Esophagus squamous epithelium (tissue), 5 donors: ENCODE measurements at regions not wholly inside any gene's neighbourhood (a gene's known extent, or its start where the extent isn't known, plus 50 kb on each side); places are given as distances from the start of the nearest gene placed in this dataset.

ENCODE experiments used
- DNase-seq: peaks from one replicate; lab custom pipeline; 2025; lab: John Stamatoyannopoulos, UW
- H3K27ac ChIP-seq, 4 donors: fragments of 200-600 bp; sonication (generic); one replicate each; pipeline ENCODE4 v1.5.1; 2016 to 2019; ENCODE audit warnings: mild to moderate bottlenecking in 1 of 4
- H3K27me3 ChIP-seq, 4 donors: fragments of 200-600 bp; sonication (generic); 1 replicate in 3 of 4; 2 replicates in 1 of 4; pipeline versions ENCODE4 v1.5.1 to v1.6.0; 2017 to 2021; ENCODE audit warnings: antibody characterized with exemption in 1 of 4
- H3K36me3 ChIP-seq, 3 donors: fragments of 200-600 bp; sonication (generic); one replicate each; pipeline ENCODE4 v1.5.1; 2016 to 2019
- H3K4me1 ChIP-seq, 3 donors: fragments of 200-600 bp; sonication (generic); one replicate each; pipeline ENCODE4 v1.5.1; 2017 to 2019
- H3K4me3 ChIP-seq, 4 donors: fragments of 200-600 bp; sonication (generic); 1 replicate in 3 of 4; 2 replicates in 1 of 4; pipeline ENCODE4 v1.5.1; 2016 to 2019; ENCODE audit warnings: mild to moderate bottlenecking in 2 of 4, moderate library complexity in 1 of 4
- H3K9me3 ChIP-seq, 3 donors: fragments of 200-600 bp; sonication (generic); one replicate each; pipeline ENCODE4 v1.5.1; 2016 to 2019
- CTCF ChIP-seq, 6 experiments: fragments of 450-650 bp in 4 of 6; fragments of 200-600 bp in 2 of 6; sonication (generic) in 2 of 6; IDR thresholded peaks; one replicate each; pipeline ENCODE4 v1.5.1; 2016 to 2019; ENCODE audit warnings: antibody characterized with exemption in 6 of 6, mild to moderate bottlenecking in 4 of 6, moderate library complexity in 4 of 6
- POLR2A ChIP-seq, 4 donors: fragments of 450-650 bp; IDR thresholded peaks; one replicate each; pipeline ENCODE4 v1.6.1; 2017; ENCODE audit warnings: antibody characterized with exemption in 4 of 4, mild to moderate bottlenecking in 4 of 4, moderate library complexity in 3 of 4
- WGBS, 2 donors: methylation state at CpG; one replicate each; pipeline ENCODE4 v1.1.5; 2018; 5-methylcytosine and 5-hydroxymethylcytosine counted together
- intact Hi-C: fragments of 100-400 bp; cut with DNase I; formaldehyde crosslinking; loops from one replicate; pipeline ENCODE4 v1.15.0; 2022
- donor health status: DM: yes; HTN: yes; CAD: no.

DNA sequence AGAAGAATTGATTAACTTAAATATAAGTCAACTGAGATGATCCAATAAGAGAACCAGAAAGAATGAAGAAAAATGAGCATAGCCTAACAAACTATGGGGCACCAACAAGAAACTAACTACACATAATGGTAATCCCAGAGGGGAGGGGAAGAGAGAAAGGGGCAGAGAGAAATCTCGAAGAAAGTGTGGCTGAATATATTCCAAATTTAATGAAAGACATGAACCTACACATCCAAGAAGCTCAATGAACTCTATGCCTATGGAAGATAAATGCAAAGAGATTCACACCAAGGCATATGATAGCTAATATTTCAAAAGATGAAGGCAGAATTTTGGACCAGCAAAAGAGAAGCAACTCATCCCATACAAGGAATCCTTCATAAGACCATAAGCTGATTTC is 649.2 kb downstream of the ZEB2 start:
- H3K4me3 ChIP-seq: no peak overlapping the region
- no peaks in the 10 kb centered on the region for H3K36me3 ChIP-seq
- whole genome bisulfite sequencing, 2 donors: 74 to 76% methylated on average over 1 of the region's 1 CpG
- intact Hi-C loops: no loop called here
- TF ChIP-seq CTCF (IDR thresholded peaks at IDR 0.05) (no peak), POLR2A (IDR thresholded peaks at IDR 0.05) (no peak)
- no peaks in the 10 kb centered on the region for H3K9me3 ChIP-seq
- H3K27ac ChIP-seq: no peak overlapping the region
- no peak for DNase-seq
- H3K4me1 ChIP-seq: no peaks in the 10 kb centered on the region
- H3K27me3 ChIP-seq: no peaks in the 10 kb centered on the region

- Histone ChIP-seq H3K4me1 (no peaks in the 10 kb centered on the region), H3K27me3 (no peaks in the 10 kb centered on the region), H3K36me3 (no peaks in the 10 kb centered on the region), H3K9me3 (no peaks in the 10 kb centered on the region), H3K27ac (no peak overlapping the region), H3K4me3 (no peak overlapping the region)
- DNase-seq: no peak
- no peak for TF ChIP-seq CTCF (IDR thresholded peaks at IDR 0.05)
- no peak for TF ChIP-seq POLR2A (IDR thresholded peaks at IDR 0.05)
- intact Hi-C loops: no loop called here
Observed at GRCh38 chr2:143856978-143857377, 662.9 kb downstream of the ZEB2 start.

DNA sequence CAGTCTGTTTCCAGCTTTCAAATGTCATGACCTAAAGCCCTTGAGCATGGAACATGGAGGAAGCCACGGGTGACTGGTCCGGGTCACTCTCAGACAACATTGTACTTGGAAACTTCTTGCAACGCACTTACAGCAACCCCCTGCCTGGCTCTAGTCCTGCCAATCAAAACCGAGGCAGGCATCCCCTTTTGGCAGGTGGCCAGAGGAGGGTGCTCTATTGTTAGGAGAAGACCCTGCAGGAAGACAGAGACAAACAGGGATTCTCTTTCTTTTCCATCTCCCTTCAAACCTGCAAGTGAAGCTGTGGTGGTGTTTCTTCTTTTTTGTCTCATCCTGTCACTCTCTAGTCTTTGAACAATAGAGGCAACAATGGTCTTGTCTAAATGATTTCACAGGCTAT is 667.2 kb downstream of the ZEB2 start:
- 38 to 54% methylated on average over 1 to 4 of the region's 4 CpGs for WGBS, 2 donors
- no peaks in the 10 kb centered on the region for H3K4me1 ChIP-seq
- no peak for DNase-seq
- H3K27ac ChIP-seq: no peak overlapping the region
- no peaks in the 10 kb centered on the region for H3K27me3 ChIP-seq
- intact Hi-C loops: no loop called here
- TF ChIP-seq POLR2A (IDR thresholded peaks at IDR 0.05) (no peak), CTCF (IDR thresholded peaks at IDR 0.05) (no peak)
- no peaks in the 10 kb centered on the region for H3K9me3 ChIP-seq
- no peaks in the 10 kb centered on the region for H3K36me3 ChIP-seq
- no peak overlapping the region for H3K4me3 ChIP-seq

- no peak for DNase-seq
- Histone ChIP-seq H3K4me3 (no peak overlapping the region), H3K27ac (no peak overlapping the region), H3K27me3 (no peaks in the 10 kb centered on the region), H3K9me3 (no peaks in the 10 kb centered on the region), H3K4me1 (no peaks in the 10 kb centered on the region), H3K36me3 (no peaks in the 10 kb centered on the region)
- intact Hi-C loops: no loop called here
- WGBS, 2 donors: 79 to 86% methylated on average over 3 of the region's 3 CpGs
- TF ChIP-seq CTCF (IDR thresholded peaks at IDR 0.05) (no peak), POLR2A (IDR thresholded peaks at IDR 0.05) (no peak)
Observed at GRCh38 chr2:143850084-143850483, 669.8 kb downstream of the ZEB2 start.

DNA sequence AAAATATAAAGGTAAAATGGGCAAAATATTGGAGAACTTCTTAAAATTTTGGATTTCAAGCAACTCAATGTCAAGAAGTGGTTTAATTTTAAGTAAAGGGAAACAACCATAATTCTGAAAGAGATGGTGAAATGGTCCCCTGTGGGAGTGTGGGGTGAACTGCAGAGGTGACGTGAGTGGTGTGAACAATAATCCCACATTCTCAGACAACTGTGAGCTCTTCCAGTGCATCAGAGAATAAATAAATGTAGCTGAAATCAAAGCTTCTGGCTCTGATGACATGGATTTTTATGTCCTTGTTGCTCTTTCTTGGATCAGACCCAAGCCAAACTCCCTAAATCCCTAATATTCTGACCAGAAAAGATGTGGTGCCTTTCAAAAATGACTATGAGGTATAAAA is 672.7 kb downstream of the ZEB2 start:
- no peak for TF ChIP-seq POLR2A (IDR thresholded peaks at IDR 0.05)
- 81 to 83% methylated on average over 1 of the region's 1 CpG for whole genome bisulfite sequencing, 2 donors

DNA sequence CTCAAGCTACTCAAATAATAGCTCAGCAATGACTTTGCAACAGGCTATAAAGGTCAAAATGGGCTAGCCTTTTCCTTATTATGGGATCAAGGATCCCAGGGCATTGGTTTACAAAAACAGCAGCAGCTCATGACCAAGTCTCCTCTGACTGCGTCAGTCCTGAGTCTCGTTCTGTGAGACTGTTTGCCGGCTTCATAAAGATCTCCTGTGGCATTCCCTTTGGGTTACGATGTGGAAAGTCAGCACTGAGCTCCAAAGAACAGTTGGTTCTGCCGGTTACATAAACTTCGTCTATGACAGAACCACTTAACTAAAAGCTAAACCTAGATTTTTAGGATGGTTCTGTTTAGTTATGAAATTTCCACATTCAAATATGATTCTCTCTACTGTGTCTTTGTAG is 674.9 kb downstream of the ZEB2 start:
- Histone ChIP-seq H3K4me1 (no peaks in the 10 kb centered on the region), H3K4me3 (no peak overlapping the region), H3K9me3 (no peaks in the 10 kb centered on the region), H3K36me3 (no peaks in the 10 kb centered on the region), H3K27me3 (no peaks in the 10 kb centered on the region), H3K27ac (no peak overlapping the region)
- DNase-seq: no peak
- WGBS, 2 donors: 87 to 92% methylated on average over 6 of the region's 6 CpGs
- intact Hi-C loops: no loop called here
- no peak for TF ChIP-seq CTCF (IDR thresholded peaks at IDR 0.05)
- no peak for TF ChIP-seq POLR2A (IDR thresholded peaks at IDR 0.05)

More for the DNA sequence above, 672.7 kb downstream of the ZEB2 start:
- no peak for DNase-seq
- H3K4me1 ChIP-seq: no peaks in the 10 kb centered on the region
- intact Hi-C loops: no loop called here
- H3K9me3 ChIP-seq: no peaks in the 10 kb centered on the region
- no peak overlapping the region for H3K4me3 ChIP-seq
- H3K27ac ChIP-seq: no peak overlapping the region
- no peaks in the 10 kb centered on the region for H3K27me3 ChIP-seq
- H3K36me3 ChIP-seq: no peaks in the 10 kb centered on the region
